Stomach smooth muscle (tissue), 2 donors: ENCODE measurements at regions not wholly inside any gene's neighbourhood (a gene's known extent, or its start where the extent isn't known, plus 50 kb on each side); places are given as distances from the start of the nearest gene placed in this dataset.

Experiments used
- H3K27ac ChIP-seq: one replicate; pipeline ENCODE4 v1.7.0; 2013; ENCODE audit warnings: mild to moderate bottlenecking, low read length, inconsistent platforms
- H3K27me3 ChIP-seq, 2 donors: one replicate each; pipeline ENCODE4 v1.7.0; 2013; ENCODE audit warnings: low read length in 2 of 2; ENCODE audit not compliant: insufficient read depth in 2 of 2, control insufficient read depth in 1 of 2
- H3K36me3 ChIP-seq, 2 donors: one replicate each; pipeline ENCODE4 v1.7.0; 2013; ENCODE audit warnings: low read length in 2 of 2; ENCODE audit not compliant: control insufficient read depth in 2 of 2, insufficient read depth in 2 of 2
- H3K4me1 ChIP-seq: one replicate; pipeline ENCODE4 v1.7.0; 2013; ENCODE audit warnings: low read length; ENCODE audit not compliant: control insufficient read depth, insufficient read depth
- H3K4me3 ChIP-seq, 2 donors: one replicate each; pipeline ENCODE4 v1.7.0; 2013; ENCODE audit warnings: low read length in 2 of 2
- H3K9ac ChIP-seq, 2 donors: one replicate each; pipeline ENCODE4 v1.7.0; 2013; ENCODE audit warnings: low read length in 2 of 2, mild to moderate bottlenecking in 1 of 2
- H3K9me3 ChIP-seq, 2 donors: one replicate each; pipeline ENCODE4 v1.7.0; 2013; ENCODE audit warnings: low read length in 2 of 2; ENCODE audit not compliant: control insufficient read depth in 2 of 2
- donor health status: healthy.
- donor health status: Pancreatic carcinoma.

DNA sequence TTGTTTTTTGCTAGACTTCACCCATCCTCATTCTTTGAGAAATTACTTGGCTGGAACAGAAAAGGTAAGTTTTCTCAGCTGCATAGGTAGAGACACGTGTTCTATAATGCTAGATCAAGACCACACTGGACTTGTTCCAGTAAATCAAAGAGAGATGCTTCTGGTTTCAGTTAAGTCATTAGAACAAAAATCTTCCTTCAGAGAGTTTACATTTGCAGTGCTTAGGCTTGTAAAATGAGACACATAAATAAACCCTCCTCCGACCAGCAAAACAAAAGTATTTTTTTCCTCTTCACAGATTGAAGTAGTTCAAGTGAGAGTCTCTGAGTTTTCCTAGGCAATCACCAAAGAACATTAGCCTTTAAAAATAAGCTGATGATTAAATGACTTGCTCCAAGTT is 87.3 kb upstream of the PROK2 start:
- H3K27ac ChIP-seq = no peak overlapping the region
- no peaks in the 10 kb centered on the region for H3K27me3 ChIP-seq
- no peak overlapping the region for H3K9ac ChIP-seq
- no peak overlapping the region for H3K4me3 ChIP-seq
- H3K4me1 ChIP-seq = peaks cover 8% of the 10 kb centered on the region
- no peaks in the 10 kb centered on the region for H3K36me3 ChIP-seq
- no peaks in the 10 kb centered on the region for H3K9me3 ChIP-seq

DNA sequence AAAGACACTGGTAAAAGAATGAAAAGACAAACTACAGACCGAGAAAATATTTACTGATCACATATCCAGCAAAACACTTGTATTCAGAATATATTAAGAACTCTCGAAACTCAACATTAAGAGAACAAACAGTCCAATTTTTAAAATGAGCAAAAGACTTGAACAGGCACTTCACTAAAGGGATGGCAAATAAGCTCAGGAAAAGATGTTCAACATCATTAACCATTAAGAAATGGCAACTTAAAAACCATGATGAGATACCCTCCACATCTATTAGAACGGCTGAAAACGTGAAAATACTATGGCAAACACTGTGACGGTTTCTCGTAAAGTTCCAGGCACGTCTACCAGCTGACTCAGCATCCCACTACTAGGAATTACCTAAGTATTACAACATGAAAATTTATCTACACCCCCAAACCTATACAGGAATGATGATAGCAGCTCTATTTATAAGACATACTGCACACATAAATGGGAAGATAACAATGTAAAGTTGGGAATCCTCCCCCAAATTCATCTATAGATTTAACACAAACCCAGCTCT is 86.1 kb upstream of the PROK2 start:
- Histone ChIP-seq H3K9ac (no peak overlapping the region), H3K4me3 (no peak overlapping the region), H3K36me3 (no peaks in the 10 kb centered on the region), H3K9me3 (no peaks in the 10 kb centered on the region), H3K27ac (no peak overlapping the region), H3K4me1 (peaks cover 6% of the 10 kb centered on the region), H3K27me3 (no peaks in the 10 kb centered on the region)

DNA sequence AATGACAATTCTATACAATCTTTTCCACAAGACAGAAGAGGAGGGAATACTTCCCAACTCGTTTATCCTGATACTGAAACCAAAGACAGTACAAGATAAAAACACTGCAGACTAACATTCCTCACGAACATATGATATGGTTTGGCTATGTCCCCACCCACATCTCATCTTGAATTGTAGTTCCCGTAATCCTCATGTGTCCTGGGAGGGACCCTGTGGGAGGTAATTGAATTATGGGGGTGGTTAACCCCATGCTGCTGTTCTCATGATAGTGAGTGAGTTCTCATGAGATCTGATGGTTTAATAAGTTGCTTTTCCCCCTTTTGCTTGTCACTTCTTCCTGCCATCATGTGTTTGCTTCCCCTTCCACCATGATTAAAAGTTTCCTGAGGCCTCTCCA is 83.9 kb upstream of the PROK2 start:
- no peak overlapping the region for H3K4me3 ChIP-seq
- H3K27me3 ChIP-seq = peaks cover 0 to 2% of the 10 kb centered on the region in 2 donors
- H3K9ac ChIP-seq = no peak overlapping the region
- no peaks in the 10 kb centered on the region for H3K4me1 ChIP-seq
- no peaks in the 10 kb centered on the region for H3K36me3 ChIP-seq
- no peaks in the 10 kb centered on the region for H3K9me3 ChIP-seq
- no peak overlapping the region for H3K27ac ChIP-seq

DNA sequence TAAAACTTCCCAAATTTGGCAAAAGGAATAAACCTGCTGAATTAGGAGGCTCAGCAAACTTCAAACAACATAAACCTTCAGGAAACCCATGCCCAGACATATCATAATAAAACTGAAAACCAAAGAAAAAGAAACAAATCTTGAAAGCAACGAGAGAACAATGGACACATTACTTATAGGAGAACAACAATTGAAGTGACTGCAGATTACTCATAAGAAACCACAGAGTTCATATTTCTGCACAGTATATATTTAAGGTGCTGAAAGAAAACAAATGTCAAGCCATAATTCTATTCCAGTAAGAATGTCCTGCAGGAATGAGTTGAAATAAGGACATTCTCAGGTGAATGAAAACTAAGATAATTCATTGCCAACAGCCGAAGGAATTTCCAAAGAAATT is 80.8 kb upstream of the PROK2 start:
- Histone ChIP-seq H3K9me3 (peaks cover under 1 to 4% of the 10 kb centered on the region in 2 donors), H3K27me3 (peaks cover 0 to 7% of the 10 kb centered on the region in 2 donors), H3K27ac (no peak overlapping the region), H3K36me3 (no peaks in the 10 kb centered on the region), H3K4me3 (no peak overlapping the region), H3K9ac (no peak overlapping the region), H3K4me1 (no peaks in the 10 kb centered on the region)

DNA sequence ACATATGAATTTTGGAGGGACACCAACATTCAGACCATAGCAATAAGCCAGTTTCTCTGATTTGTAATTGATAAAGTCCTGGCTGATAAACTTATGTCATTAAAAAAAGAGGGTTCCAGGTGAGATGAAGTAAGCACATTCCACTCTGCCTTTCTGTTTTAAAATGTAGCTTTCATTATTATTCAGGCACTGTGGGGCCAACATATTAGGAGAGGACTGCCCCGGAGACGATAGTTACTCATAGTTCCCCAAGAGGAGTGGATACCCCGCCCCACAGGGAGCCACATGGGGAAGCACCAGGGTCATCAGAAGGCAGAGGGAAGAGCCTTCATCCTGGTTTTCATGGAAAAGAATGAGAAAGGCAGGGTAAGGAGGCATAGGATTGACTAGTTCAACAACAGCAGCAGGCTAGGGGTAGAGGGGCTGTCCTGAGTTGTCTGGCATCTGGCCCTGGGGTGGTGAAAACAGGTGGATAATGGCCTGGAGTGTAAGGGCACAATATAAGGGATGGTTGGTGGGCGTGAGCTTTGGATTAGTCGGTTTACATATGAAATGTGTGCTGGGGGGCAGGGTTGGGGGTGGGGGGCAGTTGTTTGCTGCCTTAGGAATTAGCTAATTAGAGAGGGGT is 78.7 kb upstream of the PROK2 start:
- Histone ChIP-seq H3K27me3 (peaks cover 0 to 9% of the 10 kb centered on the region in 2 donors), H3K9ac (no peak overlapping the region), H3K36me3 (no peaks in the 10 kb centered on the region), H3K9me3 (peaks cover 7 to 10% of the 10 kb centered on the region in 2 donors), H3K27ac (no peak overlapping the region), H3K4me3 (no peak overlapping the region), H3K4me1 (no peaks in the 10 kb centered on the region)

DNA sequence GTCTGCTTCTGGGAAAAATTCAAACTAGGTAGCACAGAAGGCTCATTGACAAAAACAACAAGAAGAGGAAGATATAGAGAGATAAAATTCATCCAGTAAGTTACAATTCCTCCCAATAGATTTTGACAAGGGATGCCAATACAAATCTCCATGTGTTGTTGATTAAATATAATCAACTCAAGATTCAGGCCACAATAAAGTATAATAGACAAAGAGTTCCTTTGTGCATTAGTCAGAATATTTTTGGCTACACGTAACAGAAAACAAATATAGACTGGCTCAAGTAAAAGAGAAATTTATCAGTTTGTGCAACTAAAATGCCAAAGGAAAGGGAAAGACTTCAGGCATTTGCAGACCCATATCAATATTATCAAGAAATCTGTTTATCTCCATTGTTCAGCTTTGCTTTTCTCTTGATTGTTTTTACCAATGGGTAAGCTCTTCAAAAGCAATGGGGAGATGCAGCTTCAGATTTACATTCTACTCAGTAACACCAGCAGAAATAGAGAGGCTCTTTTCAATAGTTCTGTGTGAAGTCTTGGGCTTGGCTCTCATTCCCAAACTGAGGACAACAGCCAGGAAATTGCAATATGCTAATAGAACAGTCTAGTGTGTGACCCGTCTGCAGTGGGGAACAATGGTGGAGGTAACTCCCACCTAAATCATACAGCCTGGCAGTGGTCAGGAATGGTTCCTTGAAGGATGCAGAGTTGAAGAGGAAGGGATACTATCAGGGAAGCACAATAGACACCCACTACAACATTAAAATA is 77.6 kb upstream of the PROK2 start:
- Histone ChIP-seq H3K4me1 (no peaks in the 10 kb centered on the region), H3K36me3 (no peaks in the 10 kb centered on the region), H3K9me3 (peaks cover 7 to 10% of the 10 kb centered on the region in 2 donors), H3K27ac (no peak overlapping the region), H3K9ac (no peak overlapping the region), H3K4me3 (no peak overlapping the region), H3K27me3 (peaks cover 0 to 9% of the 10 kb centered on the region in 2 donors)

DNA sequence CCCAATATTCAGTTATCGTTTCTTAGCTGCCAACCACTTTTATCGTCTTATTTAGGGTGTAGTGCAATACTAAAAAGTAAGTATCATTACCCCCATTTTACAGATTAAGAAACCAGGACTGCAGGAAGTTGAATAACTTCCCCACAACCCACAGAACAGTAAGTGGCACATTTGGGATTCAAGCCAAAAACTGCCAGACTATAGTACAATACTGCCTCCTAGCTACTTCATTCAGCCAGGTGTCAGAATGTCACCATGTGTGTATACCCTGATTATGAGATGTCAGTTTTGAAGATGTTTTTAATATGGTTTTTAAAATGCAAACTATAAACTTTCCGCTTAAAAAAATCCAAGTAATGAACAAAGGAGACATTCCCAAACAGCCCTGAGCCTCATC is 74.2 kb upstream of the PROK2 start:
- Histone ChIP-seq H3K27ac (no peak overlapping the region), H3K9me3 (peaks cover 7 to 10% of the 10 kb centered on the region in 2 donors), H3K4me1 (no peaks in the 10 kb centered on the region), H3K36me3 (no peaks in the 10 kb centered on the region), H3K9ac (no peak overlapping the region), H3K4me3 (no peak overlapping the region), H3K27me3 (peaks cover 0 to 9% of the 10 kb centered on the region in 2 donors)

DNA sequence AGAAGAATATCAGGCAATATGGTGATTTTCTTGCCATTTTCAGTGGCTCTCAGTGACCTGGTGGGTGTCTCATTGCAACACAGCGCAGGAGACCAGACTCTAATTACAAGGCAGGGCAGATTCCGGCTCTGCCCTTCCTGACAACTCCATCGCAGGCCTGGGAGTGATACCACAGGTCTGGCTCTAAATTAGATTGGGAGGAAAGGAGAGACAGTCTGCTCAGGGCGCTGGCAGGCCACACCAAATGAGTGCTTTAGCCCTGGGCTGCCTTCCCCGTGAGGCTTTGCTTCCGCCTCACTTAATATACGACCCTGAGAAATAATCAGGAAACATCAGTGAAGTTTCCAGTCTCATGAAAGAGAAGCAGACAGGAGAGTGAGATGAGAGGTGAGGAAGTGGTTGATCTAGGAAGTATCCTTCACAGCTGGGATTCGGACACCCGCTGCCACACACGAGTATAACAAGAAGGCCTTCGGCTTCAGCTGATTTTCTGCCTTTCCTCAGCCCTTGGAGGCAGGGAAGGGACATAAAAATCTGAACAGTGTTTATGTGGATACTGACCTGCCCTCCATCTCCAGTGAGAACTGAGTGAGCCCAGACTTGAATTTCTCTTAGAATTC is 73.7 kb upstream of the PROK2 start:
- H3K27me3 ChIP-seq = peaks cover 0 to 7% of the 10 kb centered on the region in 2 donors
- no peaks in the 10 kb centered on the region for H3K4me1 ChIP-seq
- H3K36me3 ChIP-seq = no peaks in the 10 kb centered on the region
- H3K9ac ChIP-seq = no peak overlapping the region
- peaks cover 7 to 10% of the 10 kb centered on the region in 2 donors for H3K9me3 ChIP-seq
- no peak overlapping the region for H3K27ac ChIP-seq
- H3K4me3 ChIP-seq = no peak overlapping the region

DNA sequence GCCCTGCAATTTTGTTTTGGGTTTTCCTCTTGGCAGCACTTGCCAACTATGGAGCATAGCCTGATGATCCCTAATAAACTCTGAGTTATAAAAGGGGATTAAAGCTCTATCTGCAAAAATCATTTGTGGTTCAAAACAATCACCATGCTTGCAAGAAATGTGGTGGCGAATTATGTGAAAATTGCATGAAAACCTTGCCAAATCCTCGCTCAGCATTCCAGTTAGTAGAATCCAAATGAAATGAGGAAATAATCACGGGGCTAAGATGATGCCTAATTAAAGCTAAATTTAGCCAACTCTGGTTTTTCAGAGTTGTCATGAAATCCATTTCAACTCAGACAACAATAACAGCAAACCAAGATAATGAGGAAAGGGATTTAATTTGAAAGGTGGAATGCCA is 73.0 kb upstream of the PROK2 start:
- H3K4me3 ChIP-seq = no peak overlapping the region
- no peaks in the 10 kb centered on the region for H3K4me1 ChIP-seq
- H3K27ac ChIP-seq = no peak overlapping the region
- H3K36me3 ChIP-seq = no peaks in the 10 kb centered on the region
- no peak overlapping the region for H3K9ac ChIP-seq
- peaks cover 0 to 10% of the 10 kb centered on the region in 2 donors for H3K27me3 ChIP-seq
- peaks cover 7 to 10% of the 10 kb centered on the region in 2 donors for H3K9me3 ChIP-seq

DNA sequence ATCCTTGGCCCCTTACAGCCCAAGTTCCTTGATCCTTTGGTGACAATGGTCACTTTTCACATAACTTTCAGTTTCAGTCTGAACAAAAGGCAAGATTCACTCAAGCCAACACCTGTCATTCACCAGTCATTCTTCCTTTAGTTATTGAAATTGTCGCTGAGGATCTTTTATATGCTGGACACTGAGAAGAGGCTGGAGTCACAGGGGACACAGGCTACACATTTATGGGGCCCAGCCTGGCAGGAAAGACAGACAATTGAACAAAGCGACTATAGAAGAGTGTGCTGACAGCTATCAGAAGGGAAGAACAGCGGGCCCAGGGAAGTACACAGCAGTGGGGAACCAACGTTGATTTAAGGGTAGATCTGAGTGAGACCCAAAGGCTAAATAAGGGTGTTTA is 69.8 kb upstream of the PROK2 start:
- no peaks in the 10 kb centered on the region for H3K4me1 ChIP-seq
- H3K9ac ChIP-seq = no peak overlapping the region
- no peak overlapping the region for H3K27ac ChIP-seq
- H3K36me3 ChIP-seq = no peaks in the 10 kb centered on the region
- no peak overlapping the region for H3K4me3 ChIP-seq
- peaks cover 0 to 5% of the 10 kb centered on the region in 2 donors for H3K27me3 ChIP-seq
- H3K9me3 ChIP-seq = no peaks in the 10 kb centered on the region
